Stimulated activated CD4-positive, alpha-beta T cell treated with anti-CD3 and anti-CD28 coated beads, TNF-alpha, amount 100 ng/mL, for 24 hours (primary cell): ENCODE measurements at regions not wholly inside any gene's neighbourhood (a gene's known extent, or its start where the extent isn't known, plus 50 kb on each side); places are given as distances from the start of the nearest gene placed in this dataset.

Experiments
- DNase-seq, 3 experiments: peaks; one replicate each; pipeline ENCODE4 v3.0.0-alpha.2; 2020; ENCODE audit warnings: low read depth in 3 of 3

GRCh38 chr2:104606056-104606455, 247.9 kb upstream of the POU3F3 start:
- no peak for DNase-seq

GRCh38 chr2:104616856-104617255, 237.1 kb upstream of the POU3F3 start:
- no peak for DNase-seq

GRCh38 chr2:104620801-104621200, 233.1 kb upstream of the POU3F3 start:
- no peak for DNase-seq

- DNase-seq, result no peak
Observed at GRCh38 chr2:104635608-104636007, 218.3 kb upstream of the POU3F3 start.

GRCh38 chr2:104638190-104638858, 215.6 kb upstream of the POU3F3 start:
- no peak for DNase-seq

GRCh38 chr2:104638859-104639202, 215.1 kb upstream of the POU3F3 start:
- DNase-seq, result no peak

GRCh38 chr2:104641786-104642185, 212.1 kb upstream of the POU3F3 start:
- no peak for DNase-seq

GRCh38 chr2:104648376-104648775, 205.5 kb upstream of the POU3F3 start:
- no peak for DNase-seq

GRCh38 chr2:104649866-104650265, 204.0 kb upstream of the POU3F3 start:
- DNase-seq, result no peak

GRCh38 chr2:104650405-104650996, 203.4 kb upstream of the POU3F3 start:
- DNase-seq, result no peak

GRCh38 chr2:104654811-104655210, 199.1 kb upstream of the POU3F3 start:
- no peak for DNase-seq

- no peak for DNase-seq
Observed at GRCh38 chr2:104656571-104657163, 197.2 kb upstream of the POU3F3 start.

GRCh38 chr2:104658144-104658835, 195.6 kb upstream of the POU3F3 start:
- DNase-seq, result peak in 1 of 3 experiments; percentile 13

GRCh38 chr2:104658904-104659591, 194.9 kb upstream of the POU3F3 start:
- no peak for DNase-seq

GRCh38 chr2:104660991-104661390, 192.9 kb upstream of the POU3F3 start:
- no peak for DNase-seq

GRCh38 chr2:104664672-104665071, 189.2 kb upstream of the POU3F3 start:
- no peak for DNase-seq

GRCh38 chr2:104668631-104669030, 185.3 kb upstream of the POU3F3 start:
- no peak for DNase-seq

GRCh38 chr2:104673225-104673624, 180.7 kb upstream of the POU3F3 start:
- DNase-seq, result no peak

GRCh38 chr2:104678181-104678580, 175.7 kb upstream of the POU3F3 start:
- DNase-seq, result no peak

- no peak for DNase-seq
Observed at GRCh38 chr2:104685591-104685990, 168.3 kb upstream of the POU3F3 start.

GRCh38 chr2:104687147-104687546, 166.8 kb upstream of the POU3F3 start:
- no peak for DNase-seq

- DNase-seq, result no peak
Observed at GRCh38 chr2:104690255-104690984, 163.5 kb upstream of the POU3F3 start.
